Neural progenitor cell (in vitro differentiated cells): ENCODE measurements at regions not wholly inside any gene's neighbourhood (a gene's known extent, or its start where the extent isn't known, plus 50 kb on each side); places are given as distances from the start of the nearest gene placed in this dataset.

ENCODE experiments used
- DNase-seq: peaks from one replicate; pipeline ENCODE4 v3.0.0-alpha.2; 2016; ENCODE audit warnings: low spot score
- H2AFZ ChIP-seq: fragments of 200-600 bp; sonication (generic); replicated peaks from 2 replicates; pipeline ENCODE4 v1.6.1; 2016; ENCODE audit warnings: antibody characterized with exemption
- H3F3A ChIP-seq: fragments of 200-600 bp; sonication (generic); 2 replicates; pipeline ENCODE4 v1.6.1; 2016; ENCODE audit warnings: antibody characterized with exemption, low read depth
- H3K27ac ChIP-seq: fragments of 200-600 bp; sonication (generic); 2 replicates; pipeline ENCODE4 v1.5.1; 2016; ENCODE audit warnings: mild to moderate bottlenecking
- H3K27me3 ChIP-seq: fragments of 200-600 bp; sonication (generic); 2 replicates; pipeline ENCODE4 v1.6.1; 2016; ENCODE audit warnings: mild to moderate bottlenecking, moderate library complexity
- H3K36me3 ChIP-seq: fragments of 200-600 bp; sonication (generic); 2 replicates; pipeline ENCODE4 v1.5.1; 2016
- H3K4me1 ChIP-seq: fragments of 200-600 bp; sonication (generic); 2 replicates; pipeline ENCODE4 v1.6.1; 2016; ENCODE audit warnings: mixed run types
- H3K4me2 ChIP-seq: fragments of 200-600 bp; sonication (generic); 2 replicates; pipeline ENCODE4 v1.6.1; 2016
- H3K4me3 ChIP-seq: fragments of 200-600 bp; sonication (generic); 2 replicates; pipeline ENCODE4 v1.5.1; 2016
- H3K79me2 ChIP-seq: fragments of 200-600 bp; sonication (generic); 2 replicates; pipeline ENCODE4 v1.6.1; 2016; ENCODE audit warnings: low read depth
- H3K9ac ChIP-seq: fragments of 200-600 bp; sonication (generic); 2 replicates; pipeline ENCODE4 v1.6.1; 2016
- H3K9me3 ChIP-seq: fragments of 200-600 bp; sonication (generic); 2 replicates; pipeline ENCODE4 v1.5.1; 2016; ENCODE audit warnings: low read depth
- H4K20me1 ChIP-seq: fragments of 200-600 bp; sonication (generic); 2 replicates; pipeline ENCODE4 v1.6.1; 2016; ENCODE audit warnings: low read depth
- H3K27ac Mint-ChIP-seq: 3 replicates; pipeline ENCODE4 v1.8.0; 2021; ENCODE audit warnings: mixed read lengths
- H3K27me3 Mint-ChIP-seq: 2 replicates; pipeline ENCODE4 v1.8.0; 2022; ENCODE audit warnings: low read depth, mild to moderate bottlenecking, inconsistent platforms, moderate library complexity, mixed read lengths; ENCODE audit not compliant: insufficient read depth
- H3K36me3 Mint-ChIP-seq: 3 replicates; pipeline ENCODE4 v1.8.0; 2021; ENCODE audit warnings: mixed read lengths
- H3K4me1 Mint-ChIP-seq: 3 replicates; pipeline ENCODE4 v1.8.0; 2021; ENCODE audit warnings: mixed read lengths
- H3K4me3 Mint-ChIP-seq: 3 replicates; pipeline ENCODE4 v1.8.0; 2021; ENCODE audit warnings: mild to moderate bottlenecking, moderate library complexity, mixed read lengths
- H3K9me3 Mint-ChIP-seq: 3 replicates; pipeline ENCODE4 v1.8.0; 2020; ENCODE audit warnings: mixed read lengths
- CTCF ChIP-seq: fragments of 200-600 bp; sonication (generic); IDR thresholded peaks from 2 replicates; pipeline ENCODE4 v1.5.1; 2017; ENCODE audit warnings: antibody characterized with exemption, mild to moderate bottlenecking
- EZH2 ChIP-seq: fragments of 200-600 bp; sonication (generic); IDR thresholded peaks from 2 replicates; pipeline ENCODE4 v1.6.1; 2017; ENCODE audit warnings: antibody characterized with exemption, mild to moderate bottlenecking, moderate library complexity
- EZH2phosphoT487 ChIP-seq: fragments of 200-600 bp; sonication (generic); IDR thresholded peaks from 2 replicates; pipeline ENCODE4 v1.6.1; 2017; ENCODE audit warnings: antibody characterized with exemption

GRCh38 chr4:46594661-46595060, 204.7 kb upstream of the GABRA2 start:
- no peaks in the 10 kb centered on the region for H3K79me2 ChIP-seq

GRCh38 chr4:46586566-46586965, 196.6 kb upstream of the GABRA2 start:
- no peaks in the 10 kb centered on the region for H3K36me3 Mint-ChIP-seq
- no peak for TF ChIP-seq EZH2phosphoT487
- no peak for TF ChIP-seq CTCF
- TF ChIP-seq EZH2 = no peak
- Histone ChIP-seq H3K79me2 (no peaks in the 10 kb centered on the region), H2AFZ (peak overlapping the region; percentile 59), H4K20me1 (no peaks in the 10 kb centered on the region), H3F3A (peaks cover 3% of the 10 kb centered on the region), H3K4me2 (peak overlapping the region; percentile 2), H3K9ac (no peak overlapping the region), H3K4me3 (no peak overlapping the region), H3K36me3 (no peaks in the 10 kb centered on the region), H3K4me1 (peaks cover 6% of the 10 kb centered on the region), H3K27me3 (no peaks in the 10 kb centered on the region), H3K9me3 (no peaks in the 10 kb centered on the region), H3K27ac (peak overlapping the region; percentile 21)
- H3K4me3 Mint-ChIP-seq = no peak overlapping the region
- H3K9me3 Mint-ChIP-seq = no peaks in the 10 kb centered on the region
- peaks cover 2% of the 10 kb centered on the region for H3K27me3 Mint-ChIP-seq
- peak; percentile 13 for DNase-seq
- H3K27ac Mint-ChIP-seq = no peak overlapping the region
- peaks cover 18% of the 10 kb centered on the region for H3K4me1 Mint-ChIP-seq

More at GRCh38 chr4:46594661-46595060, 204.7 kb upstream of the GABRA2 start:
- no peak overlapping the region for H3K4me3 Mint-ChIP-seq
- no peak for DNase-seq
- Histone ChIP-seq H3K27ac (no peak overlapping the region), H3K27me3 (no peaks in the 10 kb centered on the region), H4K20me1 (no peaks in the 10 kb centered on the region), H2AFZ (no peak overlapping the region), H3K36me3 (no peaks in the 10 kb centered on the region), H3K9me3 (no peaks in the 10 kb centered on the region), H3K4me1 (no peaks in the 10 kb centered on the region), H3F3A (no peaks in the 10 kb centered on the region), H3K9ac (no peak overlapping the region), H3K4me2 (no peak overlapping the region), H3K4me3 (no peak overlapping the region)
- H3K9me3 Mint-ChIP-seq = no peaks in the 10 kb centered on the region
- H3K4me1 Mint-ChIP-seq = no peaks in the 10 kb centered on the region
- no peak overlapping the region for H3K27ac Mint-ChIP-seq
- H3K36me3 Mint-ChIP-seq = no peaks in the 10 kb centered on the region
- no peaks in the 10 kb centered on the region for H3K27me3 Mint-ChIP-seq
- no peak for TF ChIP-seq EZH2phosphoT487
- no peak for TF ChIP-seq EZH2
- TF ChIP-seq CTCF = no peak

- Mint-ChIP-seq H3K4me3 (no peak overlapping the region), H3K27ac (no peak overlapping the region), H3K4me1 (peaks cover 10% of the 10 kb centered on the region), H3K27me3 (peaks cover 2% of the 10 kb centered on the region), H3K9me3 (no peaks in the 10 kb centered on the region), H3K36me3 (no peaks in the 10 kb centered on the region)
- Histone ChIP-seq H3K4me2 (no peak overlapping the region), H3K4me3 (no peak overlapping the region), H3K4me1 (peaks cover 2% of the 10 kb centered on the region), H3K36me3 (no peaks in the 10 kb centered on the region), H3K79me2 (no peaks in the 10 kb centered on the region), H3F3A (peaks cover 2% of the 10 kb centered on the region), H4K20me1 (no peaks in the 10 kb centered on the region), H2AFZ (no peak overlapping the region), H3K9me3 (no peaks in the 10 kb centered on the region), H3K27ac (no peak overlapping the region), H3K9ac (no peak overlapping the region), H3K27me3 (no peaks in the 10 kb centered on the region)
- DNase-seq = no peak
- no peak for TF ChIP-seq EZH2phosphoT487
- TF ChIP-seq CTCF = no peak
- TF ChIP-seq EZH2 = no peak
Observed at GRCh38 chr4:46581677-46582076, 191.7 kb upstream of the GABRA2 start.
